ENCODE measurements at regions not wholly inside any gene's neighbourhood (a gene's known extent, or its start where the extent isn't known, plus 50 kb on each side); places are given as distances from the start of the nearest gene placed in this dataset. TPM values are rescaled to one million over a fixed set of nuclear protein-coding genes. Genes with fewer than 3 reads are reported as not detected.

DNA sequence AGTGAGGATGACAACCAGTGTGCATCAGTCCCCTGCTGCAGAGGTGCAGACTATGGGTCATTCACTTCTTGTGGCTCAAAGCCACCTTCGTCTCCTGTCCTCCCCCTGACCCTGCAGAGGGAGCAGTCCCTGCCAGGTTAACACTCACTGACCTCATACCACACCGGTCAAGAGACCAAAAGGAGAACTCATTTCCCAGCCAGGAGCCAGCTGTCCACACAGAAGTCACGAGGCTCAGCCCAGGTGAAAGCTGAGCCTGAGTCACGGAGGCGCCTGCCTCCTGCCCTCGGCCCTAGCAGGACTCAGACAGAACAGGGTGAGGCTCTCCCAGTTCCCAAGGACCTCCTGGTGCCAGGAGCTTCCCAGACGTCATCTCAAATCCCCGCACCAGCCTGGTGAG is 103.7 kb downstream of the MN1 start:
- Histone ChIP-seq H3K27me3 (no peaks in the 10 kb centered on the region), H3K9me3 (no peaks in the 10 kb centered on the region), H3K27ac (no peak overlapping the region), H3K36me3 (no peaks in the 10 kb centered on the region), H3K4me1 (no peaks in the 10 kb centered on the region), H3K4me3 (no peak overlapping the region)
- TF ChIP-seq POLR2AphosphoS5 (IDR thresholded peaks at IDR 0.05; ENCODE audit: insufficient read depth in 1 of 2, low read depth in 1 of 2) (no peak), POLR2A (IDR thresholded peaks at IDR 0.05) (no peak)
- TF ChIP-seq, protein P1, sequence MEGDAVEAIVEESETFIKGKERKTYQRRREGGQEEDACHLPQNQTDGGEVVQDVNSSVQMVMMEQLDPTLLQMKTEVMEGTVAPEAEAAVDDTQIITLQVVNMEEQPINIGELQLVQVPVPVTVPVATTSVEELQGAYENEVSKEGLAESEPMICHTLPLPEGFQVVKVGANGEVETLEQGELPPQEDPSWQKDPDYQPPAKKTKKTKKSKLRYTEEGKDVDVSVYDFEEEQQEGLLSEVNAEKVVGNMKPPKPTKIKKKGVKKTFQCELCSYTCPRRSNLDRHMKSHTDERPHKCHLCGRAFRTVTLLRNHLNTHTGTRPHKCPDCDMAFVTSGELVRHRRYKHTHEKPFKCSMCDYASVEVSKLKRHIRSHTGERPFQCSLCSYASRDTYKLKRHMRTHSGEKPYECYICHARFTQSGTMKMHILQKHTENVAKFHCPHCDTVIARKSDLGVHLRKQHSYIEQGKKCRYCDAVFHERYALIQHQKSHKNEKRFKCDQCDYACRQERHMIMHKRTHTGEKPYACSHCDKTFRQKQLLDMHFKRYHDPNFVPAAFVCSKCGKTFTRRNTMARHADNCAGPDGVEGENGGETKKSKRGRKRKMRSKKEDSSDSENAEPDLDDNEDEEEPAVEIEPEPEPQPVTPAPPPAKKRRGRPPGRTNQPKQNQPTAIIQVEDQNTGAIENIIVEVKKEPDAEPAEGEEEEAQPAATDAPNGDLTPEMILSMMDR (IDR thresholded peaks at IDR 0.05), result no peak
- intact Hi-C loops (cut with DNase I), result no loop called here
- no peak for DNase-seq (ENCODE audit: extremely low spot score in 2 of 2)

Small RNAs in the stretch of these regions (small RNA-seq; reads per million reads assigned to genes)
- not detected for gene RNU6-1066P

Measured in vagina (tissue), 2 donors.